H9 (cell line): ENCODE measurements at regions not wholly inside any gene's neighbourhood (a gene's known extent, or its start where the extent isn't known, plus 50 kb on each side); places are given as distances from the start of the nearest gene placed in this dataset.

ENCODE experiments used
- DNase-seq: peaks from one replicate; pipeline ENCODE4 v3.0.0-alpha.2; 2017
- H2AFZ ChIP-seq: one replicate; pipeline ENCODE4 v1.6.1; 2013; ENCODE audit warnings: mild to moderate bottlenecking, low read length, control low read depth, moderate library complexity
- H2AK5ac ChIP-seq: 2 replicates; pipeline ENCODE4 v1.6.1; 2013; ENCODE audit warnings: low read length, control low read depth, mixed read lengths; ENCODE audit not compliant: insufficient read length
- H2BK120ac ChIP-seq: one replicate; pipeline ENCODE4 v1.6.1; 2013; ENCODE audit warnings: low read depth, mild to moderate bottlenecking, low read length, control low read depth, inconsistent platforms; ENCODE audit not compliant: poor library complexity, severe bottlenecking
- H2BK12ac ChIP-seq: 2 replicates; pipeline ENCODE4 v1.6.1; 2013; ENCODE audit warnings: low read length, control low read depth, mixed read lengths, low read depth; ENCODE audit not compliant: insufficient read length
- H2BK15ac ChIP-seq: 2 replicates; pipeline ENCODE4 v1.6.1; 2013; ENCODE audit warnings: low read depth, low read length, control low read depth
- H2BK20ac ChIP-seq: one replicate; pipeline ENCODE4 v1.6.1; 2013; ENCODE audit warnings: low read depth, mild to moderate bottlenecking, low read length, control low read depth, inconsistent platforms; ENCODE audit not compliant: poor library complexity, severe bottlenecking
- H2BK5ac ChIP-seq: 2 replicates; pipeline ENCODE4 v1.6.1; 2013; ENCODE audit warnings: low read length, control low read depth, mixed read lengths; ENCODE audit not compliant: insufficient read length
- H3K14ac ChIP-seq: 2 replicates; pipeline ENCODE4 v1.6.1; 2013; ENCODE audit warnings: low read length, control low read depth; ENCODE audit not compliant: insufficient read depth
- H3K18ac ChIP-seq: 2 replicates; pipeline ENCODE4 v1.6.1; 2013; ENCODE audit warnings: low read depth, mild to moderate bottlenecking, mixed read lengths, low read length, control low read depth; ENCODE audit not compliant: insufficient read length
- H3K23ac ChIP-seq: 2 replicates; pipeline ENCODE4 v1.6.1; 2013; ENCODE audit warnings: low read length, control low read depth, mixed read lengths, low read depth; ENCODE audit not compliant: insufficient read length
- H3K23me2 ChIP-seq: 2 replicates; pipeline ENCODE4 v1.6.1; 2013; ENCODE audit warnings: low read depth, mild to moderate bottlenecking, mixed read lengths, low read length, control low read depth; ENCODE audit not compliant: insufficient read length, poor library complexity, severe bottlenecking
- H3K27ac ChIP-seq: 2 replicates; pipeline ENCODE4 v1.5.1; 2013; ENCODE audit warnings: low read length, control low read depth, mixed read lengths, low read depth; ENCODE audit not compliant: insufficient read length
- H3K27me3 ChIP-seq: 2 replicates; pipeline ENCODE4 v1.6.1; 2013; ENCODE audit warnings: low read length, control low read depth, inconsistent platforms; ENCODE audit not compliant: insufficient read depth
- H3K4ac ChIP-seq: 2 replicates; pipeline ENCODE4 v1.6.1; 2013; ENCODE audit warnings: low read depth, mild to moderate bottlenecking, control low read depth, inconsistent platforms, low read length, moderate library complexity
- H3K4me1 ChIP-seq: 2 replicates; pipeline ENCODE4 v1.6.1; 2013; ENCODE audit warnings: low read length, control low read depth, inconsistent platforms; ENCODE audit not compliant: insufficient read depth
- H3K4me2 ChIP-seq: 2 replicates; pipeline ENCODE4 v1.6.1; 2013; ENCODE audit warnings: low read length, control low read depth, mixed read lengths; ENCODE audit not compliant: insufficient read length, insufficient read depth
- H3K56ac ChIP-seq: 2 replicates; pipeline ENCODE4 v1.6.1; 2013; ENCODE audit warnings: low read depth, mild to moderate bottlenecking, mixed read lengths, low read length, control low read depth; ENCODE audit not compliant: insufficient read length
- H3K79me1 ChIP-seq: 2 replicates; pipeline ENCODE4 v1.6.1; 2013; ENCODE audit warnings: low read depth, mild to moderate bottlenecking, moderate library complexity, low read length, control low read depth, inconsistent platforms; ENCODE audit not compliant: insufficient read depth, poor library complexity, severe bottlenecking
- H3K79me2 ChIP-seq: 2 replicates; pipeline ENCODE4 v1.6.1; 2013; ENCODE audit warnings: low read length, control low read depth, inconsistent platforms; ENCODE audit not compliant: insufficient read depth
- H3K9ac ChIP-seq: 2 replicates; pipeline ENCODE4 v1.6.1; 2013; ENCODE audit warnings: low read length, control low read depth, mixed read lengths; ENCODE audit not compliant: insufficient read length; ENCODE audit errors: extremely low read depth
- H3K9me3 ChIP-seq: one replicate; pipeline ENCODE4 v1.6.1; 2013; ENCODE audit warnings: low read depth, low read length, inconsistent platforms; ENCODE audit not compliant: control insufficient read depth
- H3T11ph ChIP-seq: one replicate; pipeline ENCODE4 v1.6.1; 2013; ENCODE audit warnings: mild to moderate bottlenecking, low read length, control low read depth, inconsistent platforms
- H4K20me1 ChIP-seq: one replicate; pipeline ENCODE4 v1.6.1; 2013; ENCODE audit not compliant: control insufficient read depth, insufficient read length, insufficient read depth
- H4K5ac ChIP-seq: 2 replicates; pipeline ENCODE4 v1.6.1; 2013; ENCODE audit warnings: low read depth, mild to moderate bottlenecking, mixed read lengths, low read length, control low read depth; ENCODE audit not compliant: insufficient read length
- H4K8ac ChIP-seq: replicated peaks from 2 replicates; pipeline ENCODE4 v1.6.1; 2013; ENCODE audit warnings: low read length, control low read depth, mixed read lengths, low read depth; ENCODE audit not compliant: insufficient read length
- H4K91ac ChIP-seq: 2 replicates; pipeline ENCODE4 v1.6.1; 2013; ENCODE audit warnings: low read depth, mild to moderate bottlenecking, moderate library complexity, mixed read lengths, low read length, control low read depth; ENCODE audit not compliant: insufficient read length
- H3K27ac Mint-ChIP-seq, 3 experiments: 2 replicates in 2 of 3; 3 replicates in 1 of 3; pipeline ENCODE4 v1.8.0; 2020 to 2021; ENCODE audit warnings: mixed read lengths in 3 of 3, mild to moderate bottlenecking in 1 of 3, moderate library complexity in 1 of 3
- H3K27me3 Mint-ChIP-seq: 2 replicates; pipeline ENCODE4 v1.8.0; 2021; ENCODE audit warnings: low read depth, mild to moderate bottlenecking, moderate library complexity, mixed read lengths
- H3K36me3 Mint-ChIP-seq, 3 experiments: 2 replicates in 2 of 3; 3 replicates in 1 of 3; pipeline ENCODE4 v1.8.0; 2020 to 2021; ENCODE audit warnings: low read depth in 3 of 3, mixed read lengths in 3 of 3; ENCODE audit not compliant: insufficient read depth in 1 of 3
- H3K4me1 Mint-ChIP-seq, 2 experiments: 2 replicates each; pipeline ENCODE4 v1.8.0; 2020; ENCODE audit warnings: mixed read lengths in 2 of 2
- H3K4me3 Mint-ChIP-seq, 2 experiments: 2 replicates in 1 of 2; 3 replicates in 1 of 2; pipeline ENCODE4 v1.8.0; 2020 to 2021; ENCODE audit warnings: mild to moderate bottlenecking in 2 of 2, mixed read lengths in 2 of 2, moderate library complexity in 1 of 2
- H3K9me3 Mint-ChIP-seq, 2 experiments: 2 replicates in 1 of 2; 3 replicates in 1 of 2; pipeline ENCODE4 v1.8.0; 2020; ENCODE audit warnings: mild to moderate bottlenecking in 2 of 2, mixed read lengths in 2 of 2, moderate library complexity in 1 of 2
- CTCF ChIP-seq: fragments of 200-600 bp; sonication (generic); conservative IDR thresholded peaks from 3 replicates; pipeline ENCODE4 v1.8.0; 2021; ENCODE audit warnings: antibody characterized with exemption, mild to moderate bottlenecking
- WGBS: extraction: QIAGEN DNeasy Blood & Tissue Kit; methylation state at CpG from one replicate; pipeline ENCODE4 v1.1.7; 2013; ENCODE audit warnings: missing lambda C conversion rate, low lambda C conversion rate, mixed read lengths; ENCODE audit not compliant: insufficient read length; ENCODE audit errors: extremely low coverage; 5-methylcytosine and 5-hydroxymethylcytosine counted together

- no peaks in the 10 kb centered on the region for H3K27me3 Mint-ChIP-seq
- no peaks in the 10 kb centered on the region; a peak in 2 of 7 replicates for H3K36me3 Mint-ChIP-seq
- WGBS: no CpG with 5 or more reads among the region's 2 CpGs
Measured at GRCh38 chr4:177952723-177953122, 510.5 kb upstream of the AGA start.

More at GRCh38 chr4:177952723-177953122, 510.5 kb upstream of the AGA start:
- no peaks in the 10 kb centered on the region for H3K23me2 ChIP-seq
- DNase-seq: no peak
- no peak overlapping the region for H4K8ac ChIP-seq
- H3K23ac ChIP-seq: no peak overlapping the region
- H3K9me3 ChIP-seq: no peaks in the 10 kb centered on the region
- H3K9ac ChIP-seq: no peak overlapping the region
- H2BK5ac ChIP-seq: no peak overlapping the region
- H2AFZ ChIP-seq: no peak overlapping the region
- H3K4me1 ChIP-seq: no peaks in the 10 kb centered on the region
- Mint-ChIP-seq H3K27ac (no peak overlapping the region; a peak in 1 of 7 replicates), H3K4me3 (no peak overlapping the region), H3K9me3 (peaks cover 0 to 4% of the 10 kb centered on the region in 2 experiments; a peak in 2 of 5 replicates), H3K4me1 (peaks cover 6 to 7% of the 10 kb centered on the region in 2 experiments; a peak in 3 of 4 replicates)
- no peak overlapping the region for H3K4me2 ChIP-seq
- H3K27ac ChIP-seq: no peak overlapping the region
- no peak overlapping the region for H3K4ac ChIP-seq
- H3K18ac ChIP-seq: no peak overlapping the region
- H2BK15ac ChIP-seq: no peak overlapping the region
- H2BK120ac ChIP-seq: no peak overlapping the region
- TF ChIP-seq CTCF: no peak
- no peaks in the 10 kb centered on the region for H4K20me1 ChIP-seq
- H3K14ac ChIP-seq: no peak overlapping the region
- H4K91ac ChIP-seq: no peak overlapping the region
- H2AK5ac ChIP-seq: no peak overlapping the region
- H3K56ac ChIP-seq: no peak overlapping the region
- H4K5ac ChIP-seq: no peak overlapping the region
- no peak overlapping the region for H2BK20ac ChIP-seq
- H3K79me2 ChIP-seq: no peaks in the 10 kb centered on the region
- no peak overlapping the region for H2BK12ac ChIP-seq
- no peak overlapping the region for H3T11ph ChIP-seq
- H3K27me3 ChIP-seq: no peaks in the 10 kb centered on the region
- no peaks in the 10 kb centered on the region for H3K79me1 ChIP-seq
